ENCODE measurements at regions not wholly inside any gene's neighbourhood (a gene's known extent, or its start where the extent isn't known, plus 50 kb on each side); places are given as distances from the start of the nearest gene placed in this dataset.
"Not testable (repeated sequence)": the region's sequence is repeated elsewhere in the genome, so short reads cannot be mapped to it uniquely, and the experiment has no call there.

- peak; percentile 76 for DNase-seq (ENCODE audit: low read depth)
Observed at GRCh38 chr18:30705943-30706342, 336.6 kb downstream of the DSC3 start.

- no peak for DNase-seq (ENCODE audit: low read depth)
Observed at GRCh38 chr18:30698571-30698970, 344.0 kb downstream of the DSC3 start.

GRCh38 chr18:30696201-30696600 lies 346.3 kb downstream of the DSC3 start:
- DNase-seq (ENCODE audit: low read depth): no peak

GRCh38 chr18:30694773-30695172 lies 347.8 kb downstream of the DSC3 start:
- DNase-seq (ENCODE audit: low read depth): no peak

GRCh38 chr18:30689216-30689615 lies 353.3 kb downstream of the DSC3 start:
- DNase-seq (ENCODE audit: low read depth): no peak

GRCh38 chr18:30687501-30687900 lies 355.0 kb downstream of the DSC3 start:
- DNase-seq (ENCODE audit: low read depth): no peak

GRCh38 chr18:30684825-30685481 lies 357.6 kb downstream of the DSC3 start:
- DNase-seq (ENCODE audit: low read depth): peak; percentile 2

GRCh38 chr18:30683836-30684235 lies 358.7 kb downstream of the DSC3 start:
- peak; percentile 66 for DNase-seq (ENCODE audit: low read depth)

GRCh38 chr18:30682672-30683071 lies 359.9 kb downstream of the DSC3 start:
- peak; percentile 92 for DNase-seq (ENCODE audit: low read depth)

- DNase-seq (ENCODE audit: low read depth): no peak
Observed at GRCh38 chr18:30679285-30679930, 363.1 kb downstream of the DSC3 start.

GRCh38 chr18:30677813-30678212 lies 364.7 kb downstream of the DSC3 start:
- not testable (repeated sequence) for DNase-seq (ENCODE audit: low read depth)

- peak; percentile 9 for DNase-seq (ENCODE audit: low read depth)
Observed at GRCh38 chr18:30676053-30676480, 366.5 kb downstream of the DSC3 start.

GRCh38 chr18:30675493-30675892 lies 367.0 kb downstream of the DSC3 start:
- DNase-seq (ENCODE audit: low read depth): no peak

GRCh38 chr18:30675072-30675471 lies 367.5 kb downstream of the DSC3 start:
- DNase-seq (ENCODE audit: low read depth): no peak

- no peak for DNase-seq (ENCODE audit: low read depth)
Observed at GRCh38 chr18:30674596-30674995, 367.9 kb downstream of the DSC3 start.

- DNase-seq (ENCODE audit: low read depth): not testable (repeated sequence)
Observed at GRCh38 chr18:30672439-30672838, 370.1 kb downstream of the DSC3 start.

- DNase-seq (ENCODE audit: low read depth): no peak
Observed at GRCh38 chr18:30658306-30658705, 384.2 kb downstream of the DSC3 start.

GRCh38 chr18:30652387-30652786 lies 390.2 kb downstream of the DSC3 start:
- DNase-seq (ENCODE audit: low read depth): peak; percentile 25

GRCh38 chr18:30650499-30650898 lies 392.0 kb downstream of the DSC3 start:
- DNase-seq (ENCODE audit: low read depth): no peak

- DNase-seq (ENCODE audit: low read depth): no peak
Observed at GRCh38 chr18:30644158-30644557, 398.4 kb downstream of the DSC3 start.

- DNase-seq (ENCODE audit: low read depth): no peak
Observed at GRCh38 chr18:30639361-30639760, 403.2 kb downstream of the DSC3 start.

- DNase-seq (ENCODE audit: low read depth): no peak
Observed at GRCh38 chr18:30634249-30634648, 408.3 kb downstream of the DSC3 start.

- DNase-seq (ENCODE audit: low read depth): no peak
Observed at GRCh38 chr18:30632071-30632698, 410.4 kb downstream of the DSC3 start.
